IPS-NIHi11 (cell line): ENCODE measurements at regions not wholly inside any gene's neighbourhood (a gene's known extent, or its start where the extent isn't known, plus 50 kb on each side); places are given as distances from the start of the nearest gene placed in this dataset.

Experiments
- DNase-seq: peaks from one replicate; pipeline ENCODE4 v3.0.0; 2012; ENCODE audit warnings: mixed read lengths, low spot score

DNA sequence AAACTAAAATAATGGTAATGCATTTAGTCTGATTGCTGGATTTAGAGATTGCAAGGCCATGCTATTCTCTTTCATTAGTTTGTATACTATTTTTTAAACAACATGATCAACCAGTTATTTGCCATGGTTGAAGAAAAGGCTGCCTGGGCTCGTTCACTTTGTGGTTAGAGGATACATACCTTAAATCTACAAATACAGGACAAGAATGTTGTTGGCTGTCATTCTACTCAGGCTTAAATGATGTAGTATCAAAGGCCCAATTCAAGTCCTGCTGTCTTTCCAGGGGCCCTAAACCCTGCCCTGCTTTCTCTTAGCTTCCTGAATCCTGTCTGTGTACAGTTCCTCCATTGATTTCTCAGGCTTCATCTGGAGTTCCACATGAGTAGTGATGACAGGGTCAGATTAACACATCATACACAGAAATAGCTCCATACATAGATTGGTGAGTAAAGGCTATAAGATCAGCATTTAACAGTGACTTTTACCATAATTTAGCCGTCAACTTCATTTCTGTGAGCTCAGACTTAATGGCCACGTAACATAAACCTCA is 114.9 kb upstream of the GPRIN3 start:
- no peak for DNase-seq

DNA sequence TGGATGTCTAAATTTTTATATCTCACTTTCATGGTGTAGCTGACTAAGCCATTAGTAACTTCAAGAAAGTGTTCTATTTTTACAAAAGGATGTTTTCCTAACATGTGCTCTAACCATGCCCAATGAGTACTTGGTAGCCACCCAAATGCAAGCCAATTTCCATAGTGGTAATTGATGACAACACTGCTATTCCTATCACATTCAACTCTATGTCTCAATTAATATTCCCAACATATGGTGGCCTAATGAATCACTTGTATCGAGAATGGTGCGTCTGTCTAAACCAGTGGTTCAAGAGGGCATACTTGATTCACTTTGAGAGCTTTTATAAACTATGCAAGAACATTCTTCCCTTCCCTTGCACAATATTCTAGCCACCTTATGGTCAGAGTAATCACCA is 112.9 kb upstream of the GPRIN3 start:
- no peak for DNase-seq

DNA sequence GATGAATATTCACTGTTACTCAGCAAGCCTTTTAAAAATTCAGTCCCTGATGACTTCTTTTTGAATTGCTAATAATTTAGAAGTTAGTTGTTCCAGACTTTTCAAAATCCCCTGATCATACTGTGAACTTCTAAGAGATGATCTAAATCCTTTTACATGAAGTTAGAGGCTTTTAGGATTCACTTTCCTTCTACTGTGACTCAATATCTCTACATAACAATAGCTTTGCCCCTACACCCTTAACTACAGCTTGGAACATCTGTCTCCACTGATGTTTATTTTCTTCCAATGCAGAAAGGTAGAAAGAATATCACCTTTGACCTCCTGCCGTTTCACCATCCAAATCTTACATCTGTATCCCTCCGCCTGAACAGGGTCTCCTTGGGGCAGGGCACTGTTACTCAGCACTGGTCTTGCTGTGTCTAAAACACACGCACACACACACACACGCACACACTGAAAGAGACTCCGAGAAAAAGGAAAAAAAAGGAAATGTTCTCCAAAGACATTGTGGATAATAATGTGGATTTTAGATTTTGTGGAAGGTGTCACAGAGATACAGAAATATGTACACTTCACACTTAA is 111.6 kb upstream of the GPRIN3 start:
- DNase-seq = no peak

DNA sequence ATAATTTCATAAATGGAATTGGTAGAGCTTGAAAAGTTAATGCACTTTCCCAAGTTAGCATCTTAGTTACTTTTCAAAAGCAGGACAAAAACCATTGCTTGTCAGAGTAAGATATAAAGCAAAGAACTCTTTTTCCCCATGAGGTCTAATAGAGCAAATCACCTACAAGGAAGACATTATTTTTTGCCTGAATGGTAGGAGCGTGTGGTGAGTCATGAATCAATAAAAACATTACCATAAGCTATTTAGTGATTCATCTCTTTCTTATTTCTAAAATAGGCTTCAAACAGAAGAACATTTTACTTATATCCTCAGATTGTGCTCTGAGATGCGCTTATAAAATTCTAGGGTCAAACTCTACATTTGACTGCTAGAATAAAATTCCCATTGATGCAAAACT is 109.4 kb upstream of the GPRIN3 start:
- no peak for DNase-seq

DNA sequence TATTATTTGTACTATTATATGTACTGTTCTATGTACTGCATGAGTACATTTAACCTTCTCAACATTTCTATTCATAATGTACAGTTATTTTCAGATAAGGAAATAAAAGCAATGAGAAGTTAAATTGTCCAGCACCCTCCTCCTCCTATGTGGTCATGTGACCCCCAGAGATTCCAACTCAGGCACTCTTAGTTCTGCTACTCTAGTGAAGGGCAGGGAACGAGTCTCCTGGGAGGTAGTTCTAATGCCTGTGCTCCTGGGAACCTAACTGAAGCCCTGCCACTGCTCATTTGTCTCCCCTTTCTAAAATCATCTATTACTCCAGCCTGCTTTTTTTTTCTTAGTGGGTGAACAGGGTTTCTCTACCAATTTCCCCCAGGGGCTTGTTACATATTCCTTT is 105.9 kb upstream of the GPRIN3 start:
- DNase-seq = no peak

DNA sequence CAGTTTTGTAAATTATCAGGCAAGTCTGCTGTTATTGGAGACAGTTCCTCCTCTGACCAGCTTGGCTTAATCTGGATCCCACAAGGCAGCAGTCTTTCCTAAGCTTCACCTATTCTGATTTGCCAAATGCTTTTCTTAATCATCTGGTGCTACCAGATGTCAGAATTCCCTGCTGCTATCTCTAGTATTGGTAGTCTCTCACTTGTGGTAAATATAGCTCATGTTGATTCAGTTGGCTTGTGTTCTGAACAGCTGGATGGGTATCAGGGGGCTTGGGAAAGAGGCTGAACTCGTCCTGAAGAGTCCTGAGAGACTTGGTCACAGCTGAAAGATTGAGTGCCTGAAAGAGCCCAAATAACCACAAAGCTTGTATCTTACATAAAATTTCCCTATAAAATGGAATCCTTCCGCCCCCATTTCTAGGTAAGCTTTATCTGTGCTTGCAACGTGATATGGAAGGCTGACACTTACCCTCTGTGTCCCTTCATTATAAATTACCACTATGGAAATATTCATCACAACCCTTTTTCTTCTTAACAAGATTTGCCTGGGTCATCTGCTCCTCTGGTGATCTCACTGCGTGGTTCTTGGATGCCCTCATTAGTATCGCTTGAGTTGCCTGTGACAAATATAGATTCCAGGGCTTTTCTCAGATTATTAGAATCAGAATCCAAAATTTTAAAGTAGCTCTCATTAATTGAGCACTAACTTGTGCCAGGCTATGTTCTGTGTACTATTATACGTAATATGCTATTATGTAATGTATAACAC is 104.1 kb upstream of the GPRIN3 start:
- DNase-seq = no peak

DNA sequence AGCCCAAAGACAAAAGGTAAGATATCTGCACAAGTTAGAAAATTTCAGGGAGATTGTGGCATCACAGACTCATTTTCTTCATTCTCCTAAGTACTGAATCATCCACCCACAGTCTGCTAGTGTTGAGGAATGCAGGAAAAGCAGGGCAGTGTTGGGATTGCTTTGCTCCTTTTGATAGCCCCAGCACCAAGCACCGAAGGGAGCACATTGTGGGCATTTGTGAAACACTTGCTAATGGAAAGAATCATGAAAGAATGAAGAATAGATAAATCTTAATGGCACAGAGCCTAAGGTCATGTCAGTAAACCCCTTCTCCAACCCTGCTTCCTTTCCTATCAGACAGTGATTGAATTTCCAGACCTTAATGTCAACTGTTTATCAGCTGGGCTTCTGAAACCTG is 103.1 kb upstream of the GPRIN3 start:
- DNase-seq = no peak

DNA sequence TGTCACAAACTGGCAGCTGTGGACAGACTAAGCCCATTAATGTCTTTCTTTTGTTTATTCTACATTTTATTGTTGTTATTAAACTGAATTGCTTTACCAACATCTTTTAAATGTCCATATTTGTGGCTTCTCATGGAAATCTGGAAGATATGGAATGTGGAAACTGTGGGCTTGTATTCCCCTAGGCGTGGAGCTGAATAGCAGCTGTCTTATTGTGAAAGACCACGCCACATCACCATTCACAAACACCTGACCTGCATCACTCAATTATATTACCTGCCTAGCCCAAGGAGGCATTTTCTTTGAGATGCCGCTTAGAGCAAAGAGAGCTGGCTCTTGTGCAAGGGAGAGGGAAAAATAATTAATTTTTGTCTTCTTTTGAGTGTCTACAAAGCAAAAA is 96.9 kb upstream of the GPRIN3 start:
- DNase-seq = no peak

DNA sequence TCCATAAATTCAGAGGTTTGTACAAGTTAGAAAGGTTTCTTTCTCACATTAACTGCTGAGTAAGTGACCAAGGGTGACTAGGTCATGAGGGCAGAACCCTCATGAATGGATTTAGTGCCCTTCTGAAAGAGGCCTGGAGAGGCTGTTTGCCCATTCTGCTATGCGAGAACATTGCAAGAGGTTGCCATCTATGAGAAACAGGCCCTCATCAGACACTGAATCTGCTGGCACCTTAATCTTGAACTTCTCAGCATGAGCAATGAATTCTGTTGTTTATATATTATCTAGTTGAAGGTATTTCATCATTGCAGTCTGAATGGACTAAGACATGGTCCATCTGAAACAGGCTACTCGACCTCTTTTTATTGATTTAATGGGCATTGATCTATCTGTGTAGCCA is 96.2 kb upstream of the GPRIN3 start:
- no peak for DNase-seq

DNA sequence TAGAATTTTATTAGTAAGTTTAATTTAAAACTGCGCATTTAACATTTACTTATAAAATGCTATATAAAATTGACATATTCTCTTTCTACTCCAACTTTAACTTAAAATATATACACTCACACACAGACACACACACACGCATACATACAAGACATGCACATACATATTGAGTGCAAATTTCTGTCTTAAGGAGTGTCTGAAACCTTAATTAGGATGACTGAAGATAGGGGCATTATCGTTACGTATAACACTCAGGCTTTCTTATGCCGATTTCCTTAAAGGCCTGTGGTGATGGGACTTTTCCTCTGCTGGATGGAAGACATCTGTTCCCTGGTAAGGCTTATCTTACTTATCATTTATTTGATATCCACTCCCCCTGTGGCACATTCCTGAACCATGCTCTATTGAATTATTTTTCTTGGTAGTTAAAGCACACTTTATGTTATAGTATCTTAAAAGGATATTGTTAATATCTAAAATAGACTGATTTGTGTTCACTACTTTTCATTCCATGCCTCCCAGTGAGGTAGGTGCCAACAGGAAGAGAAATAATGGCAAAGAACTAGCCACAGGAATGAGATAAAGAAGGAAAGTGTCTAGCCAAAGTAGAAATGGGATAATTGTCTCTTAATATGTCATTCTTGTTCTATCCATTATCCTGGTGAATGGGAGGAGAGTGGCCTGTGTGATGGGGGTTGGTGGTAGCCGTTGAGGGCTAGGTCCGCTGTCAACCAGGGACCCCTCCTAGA is 92.9 kb upstream of the GPRIN3 start:
- no peak for DNase-seq

DNA sequence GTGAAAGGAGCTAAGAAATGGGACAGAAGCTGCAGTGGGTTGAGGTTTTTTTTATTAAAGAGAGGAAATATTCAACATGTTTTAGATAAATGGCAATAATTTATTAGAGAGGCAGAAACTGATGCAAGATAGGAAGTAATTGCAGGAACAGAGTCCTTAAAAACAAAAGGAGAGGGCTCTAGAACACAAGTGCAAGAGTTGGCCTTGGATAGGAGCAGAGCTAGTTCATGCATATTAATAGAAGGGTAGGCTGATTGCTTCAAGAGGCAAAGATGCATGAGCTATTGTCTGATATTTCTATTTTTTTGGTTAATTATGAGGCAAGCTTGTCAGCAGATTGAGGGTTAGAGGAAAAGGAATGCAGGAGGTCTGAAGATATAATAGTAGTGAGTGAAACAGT is 91.0 kb upstream of the GPRIN3 start:
- no peak for DNase-seq

DNA sequence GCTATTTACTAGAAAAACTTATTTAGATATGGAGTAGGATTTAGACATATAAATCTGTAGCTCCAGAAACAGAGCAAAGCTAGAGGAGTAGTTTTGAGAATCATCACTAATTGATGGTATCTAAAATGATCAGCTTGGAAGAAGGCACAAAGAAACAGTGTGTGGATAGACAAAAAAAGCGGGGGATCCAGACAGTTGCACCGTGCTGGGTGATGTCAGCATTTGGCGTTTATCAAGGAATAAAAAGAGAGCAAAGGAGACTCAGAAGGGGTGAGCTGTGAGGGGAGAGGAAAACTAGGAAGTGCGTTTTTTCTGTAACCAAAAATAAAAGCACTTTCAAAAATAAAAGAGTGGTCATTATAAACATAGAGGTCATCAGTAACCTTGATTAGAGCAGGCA is 90.5 kb upstream of the GPRIN3 start:
- DNase-seq = no peak

DNA sequence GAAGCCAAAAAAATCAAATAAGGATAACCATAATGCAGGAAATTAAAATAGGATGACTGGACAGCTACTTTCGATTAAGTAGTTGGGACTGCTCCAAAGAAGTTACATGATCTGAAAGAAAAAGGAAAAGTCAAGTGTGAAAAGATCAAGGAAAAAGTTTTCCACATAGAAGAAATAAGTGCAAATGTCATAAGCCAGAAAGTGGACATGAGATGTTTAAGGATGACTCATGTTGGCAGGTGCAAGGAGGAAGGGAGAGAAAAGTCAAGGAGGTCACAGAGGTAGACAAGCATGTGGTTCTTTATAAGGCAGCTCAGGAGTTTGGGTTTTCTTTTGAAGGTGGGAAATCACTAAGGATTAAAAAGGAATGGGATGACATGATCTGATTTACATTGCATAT is 89.8 kb upstream of the GPRIN3 start:
- no peak for DNase-seq

DNA sequence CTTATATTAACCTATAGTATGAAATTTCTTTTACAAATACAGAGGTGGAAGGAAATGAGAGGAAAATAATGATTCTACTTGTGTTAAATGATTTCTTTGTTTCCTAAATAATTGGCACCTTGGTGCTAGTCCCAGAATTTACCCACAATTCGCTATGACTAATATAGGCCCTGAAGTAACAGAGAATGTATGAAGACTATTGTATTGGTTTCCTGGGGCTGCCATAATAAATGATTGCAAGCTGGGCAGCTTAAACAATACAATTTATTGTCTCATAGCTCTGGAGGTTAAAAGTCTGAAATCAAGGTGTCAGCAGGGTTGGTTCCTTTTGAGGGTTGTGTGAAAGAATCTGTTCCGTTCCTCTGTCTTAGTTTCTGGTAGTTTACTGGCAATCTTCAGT is 74.8 kb upstream of the GPRIN3 start:
- DNase-seq = no peak

DNA sequence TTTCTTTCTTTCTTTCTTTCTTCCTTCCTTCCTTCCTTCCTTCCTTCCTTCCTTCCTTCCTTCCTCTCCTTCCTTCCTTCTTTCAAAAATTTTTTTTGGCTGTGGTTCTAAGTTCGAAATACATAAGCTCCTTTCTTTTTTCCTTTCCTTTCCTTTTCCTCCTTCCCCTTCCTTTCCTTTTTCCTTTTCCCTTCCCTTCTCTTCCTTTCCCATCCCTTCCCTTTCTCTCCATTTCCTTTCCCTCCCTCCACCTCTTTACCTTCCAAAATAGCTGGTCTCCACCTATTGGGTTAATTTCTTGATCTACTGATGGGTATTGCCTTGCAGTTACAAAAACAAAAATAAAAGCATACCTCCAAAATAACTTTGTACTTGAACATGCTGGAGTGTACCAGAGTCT is 73.4 kb upstream of the GPRIN3 start:
- DNase-seq = no peak

DNA sequence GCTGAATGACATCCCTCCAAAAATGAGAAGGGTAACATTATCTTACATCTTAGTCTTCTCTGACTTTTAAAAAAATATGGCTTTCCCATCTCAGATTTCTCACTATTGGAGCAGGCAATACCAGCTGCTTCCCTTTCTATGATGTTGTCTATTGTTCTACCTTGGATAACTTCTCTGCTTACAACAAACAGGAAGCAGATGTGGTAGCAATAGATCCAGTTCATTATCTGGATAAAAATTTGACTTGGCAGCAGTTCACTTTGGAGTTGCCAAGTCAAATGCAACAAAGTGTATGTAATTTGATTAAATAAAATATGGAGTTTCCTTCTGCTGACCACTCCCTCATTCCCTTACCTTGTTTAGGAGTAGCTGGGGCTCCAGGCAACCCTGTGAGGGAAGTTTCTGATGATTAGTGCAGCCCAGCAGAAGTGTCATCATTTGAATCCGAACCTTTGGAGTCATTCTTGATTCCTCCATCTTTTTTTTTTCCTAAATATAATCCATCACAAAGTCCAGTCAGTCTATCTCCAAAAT is 72.0 kb upstream of the GPRIN3 start:
- DNase-seq = no peak

DNA sequence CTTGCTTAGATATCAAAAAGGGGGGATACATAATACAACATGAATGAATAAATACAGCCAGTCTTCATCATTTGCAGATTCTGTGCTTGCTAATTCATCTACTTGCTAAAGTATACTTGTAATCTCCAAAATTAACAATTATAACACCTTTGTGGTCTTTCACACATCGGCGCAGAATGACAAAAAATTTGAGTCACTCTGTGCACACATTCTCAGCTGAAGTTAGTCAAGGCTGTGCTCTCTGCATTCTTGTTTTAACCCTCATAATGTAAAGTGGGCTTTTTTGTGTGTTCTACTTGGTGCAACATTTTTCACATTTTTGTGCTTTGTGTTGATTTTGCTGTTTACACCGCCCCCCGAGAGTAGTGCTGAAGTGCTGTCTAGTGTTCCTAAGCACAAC is 65.8 kb upstream of the GPRIN3 start:
- no peak for DNase-seq

DNA sequence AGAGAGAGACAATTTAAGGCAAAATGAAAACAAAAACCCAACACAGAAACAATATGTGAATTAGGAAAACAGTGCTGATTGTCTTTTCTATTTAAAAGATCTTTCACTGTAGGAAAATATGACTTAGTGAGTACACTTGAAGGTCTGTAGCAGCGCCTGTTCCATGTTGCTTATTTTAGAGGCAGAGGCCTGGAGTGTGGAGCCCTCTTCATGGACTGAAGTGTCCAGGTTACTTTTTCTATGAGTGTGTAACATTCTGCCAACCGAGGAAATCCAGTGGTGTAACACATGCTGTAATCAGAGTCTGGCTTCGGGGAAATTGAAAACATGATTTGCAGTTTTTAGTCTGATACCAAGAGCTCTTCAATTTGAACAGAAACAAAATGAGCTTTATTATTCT is 64.0 kb upstream of the GPRIN3 start:
- no peak for DNase-seq

DNA sequence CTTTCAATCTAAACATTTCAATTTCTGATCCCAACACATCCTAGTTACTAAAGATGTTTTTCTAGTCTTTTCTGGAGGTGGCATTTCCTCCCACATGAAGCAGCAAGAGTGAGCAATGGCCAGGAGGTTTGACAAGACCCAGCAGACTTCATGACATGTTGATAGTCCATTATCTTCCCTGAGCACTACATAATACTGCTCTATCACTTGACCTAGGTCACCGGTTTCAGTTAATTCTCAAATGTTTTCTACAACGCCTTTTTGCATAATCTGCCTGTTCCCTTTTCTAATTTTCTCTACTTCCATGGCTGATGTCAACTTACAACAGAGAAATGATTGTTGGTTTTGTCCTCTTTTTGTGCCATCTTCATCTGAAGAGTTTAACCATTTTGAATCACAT is 62.0 kb upstream of the GPRIN3 start:
- DNase-seq = no peak

DNA sequence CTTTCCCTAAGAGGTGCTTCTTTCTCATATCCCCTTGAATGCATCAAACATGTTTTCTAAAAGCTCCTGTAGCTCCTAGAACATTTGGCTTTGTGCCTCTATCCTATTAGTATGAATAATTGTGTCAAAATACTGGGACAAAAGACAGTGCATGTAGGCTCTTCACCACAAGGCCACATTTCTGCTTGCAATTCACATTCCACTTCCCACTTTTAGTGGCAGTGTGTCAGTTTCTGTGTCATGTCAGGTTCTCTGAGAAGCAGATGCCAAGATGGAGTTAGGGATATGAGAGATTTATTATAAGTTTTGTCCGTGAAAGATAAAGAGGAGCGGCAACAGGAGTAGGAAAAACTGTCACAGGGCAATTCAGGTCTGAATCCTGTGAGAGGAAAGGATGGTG is 61.3 kb upstream of the GPRIN3 start:
- no peak for DNase-seq

DNA sequence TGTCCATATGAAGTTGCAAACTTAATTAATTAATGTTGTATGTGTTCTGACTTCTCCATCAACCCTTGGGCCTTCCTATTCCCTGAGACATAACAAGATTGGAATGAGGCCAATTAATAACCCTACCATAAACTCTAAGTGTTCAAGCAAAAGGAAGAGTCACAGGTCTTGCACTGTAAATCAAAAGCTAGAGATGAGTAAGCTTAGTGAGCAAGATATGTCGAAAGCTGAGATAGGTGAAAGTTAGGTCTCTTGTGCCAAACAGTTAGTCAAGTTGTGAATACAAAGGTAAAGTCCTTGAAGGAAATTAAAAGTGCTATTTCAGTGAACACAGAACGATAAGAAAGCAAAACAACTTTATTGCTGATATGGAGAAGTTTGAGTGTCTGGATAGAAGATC is 58.2 kb upstream of the GPRIN3 start:
- DNase-seq = no peak

DNA sequence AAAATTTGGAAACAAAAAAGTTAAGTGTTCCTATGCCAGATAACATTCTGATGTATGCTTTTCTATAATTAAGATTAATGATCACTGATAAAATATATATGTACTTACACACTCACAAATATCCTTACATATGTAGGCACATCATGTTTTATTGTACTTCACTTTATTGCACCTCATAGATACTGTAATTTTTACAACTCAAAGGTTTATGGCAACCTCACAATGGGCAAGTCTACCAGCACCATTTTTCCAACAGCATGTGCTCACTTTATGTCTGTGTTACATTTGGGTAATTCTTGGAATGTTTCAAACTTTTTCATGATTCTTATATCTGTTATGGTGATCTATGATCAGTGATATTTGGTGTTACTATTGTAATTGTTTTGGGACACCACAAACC is 57.8 kb upstream of the GPRIN3 start:
- DNase-seq = no peak

DNA sequence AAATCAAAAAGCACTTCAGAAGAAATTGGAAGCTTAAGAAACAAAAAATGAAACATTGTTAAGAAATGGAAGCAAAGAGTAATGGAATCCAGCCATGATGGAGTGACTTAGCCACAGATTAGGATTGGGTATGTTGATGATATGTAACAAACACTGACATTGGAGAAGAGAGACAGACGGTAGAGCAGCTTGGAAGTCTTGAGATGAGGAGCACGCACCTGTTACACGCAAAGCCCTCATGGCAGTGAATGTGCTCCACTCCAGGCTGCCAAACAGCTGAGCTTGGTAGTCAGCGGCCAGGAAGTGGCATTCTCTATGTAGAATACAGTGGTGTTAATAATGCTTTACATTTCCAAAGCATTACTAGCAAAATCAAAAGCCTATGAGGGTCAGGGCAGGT is 56.9 kb upstream of the GPRIN3 start:
- no peak for DNase-seq
